Activated CD4-positive, alpha-beta T cell treated with anti-CD3 and anti-CD28 coated beads, Interleukin-2, amount 50 U/mL, for 4 hours (primary cell): ENCODE measurements at regions not wholly inside any gene's neighbourhood (a gene's known extent, or its start where the extent isn't known, plus 50 kb on each side); places are given as distances from the start of the nearest gene placed in this dataset.
"Not testable (repeated sequence)": the region's sequence is repeated elsewhere in the genome, so short reads cannot be mapped to it uniquely, and the experiment has no call there.

ENCODE experiments used
- DNase-seq, 2 experiments: peaks; one replicate each; pipeline ENCODE4 v3.0.0-alpha.2; 2020

GRCh38 chr10:105769248-105770184 is 1128.4 kb downstream of the SORCS3 start:
- no peak for DNase-seq

- no peak for DNase-seq
These were observed 1122.5 kb downstream of the SORCS3 start for GRCh38 chr10:105763611-105764010.

GRCh38 chr10:105761576-105762260 is 1120.6 kb downstream of the SORCS3 start:
- no peak for DNase-seq

- DNase-seq = no peak
These were observed 1118.6 kb downstream of the SORCS3 start for GRCh38 chr10:105759669-105760068.

- no peak for DNase-seq
These were observed 1117.3 kb downstream of the SORCS3 start for GRCh38 chr10:105758209-105758998.

GRCh38 chr10:105757302-105757701 is 1116.2 kb downstream of the SORCS3 start:
- DNase-seq = no peak

- no peak for DNase-seq
These were observed 1115.3 kb downstream of the SORCS3 start for GRCh38 chr10:105756386-105756785.

GRCh38 chr10:105751688-105752087 is 1110.6 kb downstream of the SORCS3 start:
- DNase-seq = no peak

GRCh38 chr10:105745596-105746148 is 1104.6 kb downstream of the SORCS3 start:
- DNase-seq = no peak

- no peak for DNase-seq
These were observed 1102.4 kb downstream of the SORCS3 start for GRCh38 chr10:105743343-105744056.

GRCh38 chr10:105742923-105743322 is 1101.8 kb downstream of the SORCS3 start:
- DNase-seq = no peak

GRCh38 chr10:105742184-105742583 is 1101.1 kb downstream of the SORCS3 start:
- DNase-seq = no peak

- DNase-seq = no peak
These were observed 1093.4 kb downstream of the SORCS3 start for GRCh38 chr10:105734479-105734878.

GRCh38 chr10:105733924-105734323 is 1092.8 kb downstream of the SORCS3 start:
- DNase-seq = no peak

GRCh38 chr10:105729428-105729827 is 1088.3 kb downstream of the SORCS3 start:
- DNase-seq = no peak

GRCh38 chr10:105727586-105727985 is 1086.5 kb downstream of the SORCS3 start:
- DNase-seq = not testable (repeated sequence)

GRCh38 chr10:105727131-105727530 is 1086.0 kb downstream of the SORCS3 start:
- no peak for DNase-seq

- DNase-seq = no peak
These were observed 1085.1 kb downstream of the SORCS3 start for GRCh38 chr10:105726149-105726548.

- DNase-seq = no peak
These were observed 1083.9 kb downstream of the SORCS3 start for GRCh38 chr10:105725007-105725406.

GRCh38 chr10:105718207-105718995 is 1077.3 kb downstream of the SORCS3 start:
- DNase-seq = no peak

GRCh38 chr10:105714728-105715127 is 1073.6 kb downstream of the SORCS3 start:
- DNase-seq = no peak
